HCT116 (cell line): ENCODE measurements at regions not wholly inside any gene's neighbourhood (a gene's known extent, or its start where the extent isn't known, plus 50 kb on each side); places are given as distances from the start of the nearest gene placed in this dataset.

Experiments used
- ATAC-seq: fragments of 200-7000 bp; cut with Tn5 transposase; 2 replicates; pipeline ENCODE4 v1.9.1; 2020; ENCODE audit warnings: mild to moderate bottlenecking, moderate library complexity
- BruUV-seq: library from RNA; stranded (reverse); fragments of 400-500 nt; replicated peaks from 2 replicates; lab custom pipeline; 2021; lab: Mats Ljungman, UMichigan
- CTCF ChIA-PET: fragments of 300-600 bp; sonication (Branson Sonifier 250); formaldehyde crosslinking; loops from one replicate; lab custom pipeline; 2021; ENCODE audit warnings: antibody characterized with exemption; lab: Charles Lee
- POLR2A ChIA-PET: fragments of 300-600, 350-600 bp; sonication (Branson Sonifier 250); formaldehyde crosslinking; loops from one replicate; lab custom pipeline; 2021; ENCODE audit warnings: antibody characterized with exemption; lab: Charles Lee
- RAD21 ChIA-PET, 2 experiments: fragments of 300-600 bp; sonication (Branson Sonifier 250); formaldehyde crosslinking; loops; one replicate each; lab custom pipeline; 2023; ENCODE audit warnings: low total read pairs in 2 of 2; ENCODE audit not compliant: uncharacterized antibody in 2 of 2, unreplicated experiment in 2 of 2, low non-redundant PET in 1 of 2; lab: Charles Lee
- DNase-seq: peaks from one replicate; pipeline ENCODE4 v3.0.0-alpha.2; 2010; ENCODE audit warnings: low read depth, low spot score
- H2AFZ ChIP-seq: fragments of 200-600 bp; shearing (Covaris generic), sonication (generic); 2 replicates; pipeline ENCODE4 v1.6.1; 2017; ENCODE audit warnings: low read depth, mixed run types, mixed read lengths, antibody characterized with exemption, low read length; ENCODE audit not compliant: poor library complexity, severe bottlenecking
- H3K27ac ChIP-seq: 2 replicates; pipeline ENCODE4 v1.5.1; 2012; ENCODE audit warnings: low read depth, low read length
- H3K27me3 ChIP-seq: fragments of 200-600 bp; sonication (generic); 2 replicates; pipeline ENCODE4 v1.6.1; 2016; ENCODE audit warnings: mixed run types, low read length, mixed read lengths; ENCODE audit not compliant: insufficient read depth
- H3K36me3 ChIP-seq, 2 experiments: fragments of 200-500 bp in 1 of 2; fragments of 200-600 bp in 1 of 2; sonication (Bioruptor generic) in 1 of 2; sonication (generic) in 1 of 2; 2 replicates each; pipeline versions ENCODE4 v1.5.1 to v1.6.1; 2014 to 2016; ENCODE audit warnings: low read length in 2 of 2, inconsistent platforms in 1 of 2, mixed read lengths in 1 of 2, mixed run types in 1 of 2; ENCODE audit not compliant: insufficient read depth in 2 of 2, control insufficient read depth in 1 of 2
- H3K4me1 ChIP-seq, 2 experiments: fragments of 200-600 bp in 1 of 2; sonication (generic) in 1 of 2; 2 replicates each; pipeline versions ENCODE4 v1.5.1 to v1.6.1; 2012 to 2017; ENCODE audit warnings: low read length in 2 of 2, inconsistent platforms in 1 of 2, mild to moderate bottlenecking in 1 of 2, mixed read lengths in 1 of 2, mixed run types in 1 of 2, moderate library complexity in 1 of 2; ENCODE audit not compliant: insufficient read depth in 2 of 2, control insufficient read depth in 1 of 2
- H3K4me2 ChIP-seq: fragments of 200-600 bp; sonication (generic); 2 replicates; pipeline ENCODE4 v1.6.1; 2017; ENCODE audit warnings: mixed run types, low read length, mixed read lengths
- H3K4me3 ChIP-seq, 2 experiments: fragments of 200-600 bp in 1 of 2; sonication (generic) in 1 of 2; replicated peaks in 1 of 2; 2 replicates each; pipeline ENCODE4 v1.5.1; 2011 to 2016; ENCODE audit warnings: low read length in 2 of 2, control low read depth in 1 of 2, low read depth in 1 of 2, mild to moderate bottlenecking in 1 of 2, mixed read lengths in 1 of 2, mixed run types in 1 of 2
- H3K79me2 ChIP-seq: fragments of 200-600 bp; sonication (generic); 2 replicates; pipeline ENCODE4 v1.6.1; 2017; ENCODE audit warnings: mild to moderate bottlenecking, mixed run types, low read length, moderate library complexity, mixed read lengths; ENCODE audit not compliant: insufficient read depth
- H3K9ac ChIP-seq: fragments of 200-600 bp; sonication (generic); 2 replicates; pipeline ENCODE4 v1.6.1; 2016; ENCODE audit warnings: low read length, mixed read lengths
- H3K9me2 ChIP-seq: fragments of 200-600 bp; sonication (generic), shearing (Covaris generic); 2 replicates; pipeline ENCODE4 v1.6.1; 2017; ENCODE audit warnings: mixed run types, mild to moderate bottlenecking, moderate library complexity; ENCODE audit not compliant: insufficient read depth
- H3K9me3 ChIP-seq, 2 experiments: fragments of 200-500 bp in 1 of 2; fragments of 200-600 bp in 1 of 2; sonication (Bioruptor generic) in 1 of 2; sonication (generic) in 1 of 2; 2 replicates each; pipeline ENCODE4 v1.6.1; 2014 to 2017; ENCODE audit warnings: low read length in 2 of 2, mixed read lengths in 2 of 2, inconsistent platforms in 1 of 2, low read depth in 1 of 2, mild to moderate bottlenecking in 1 of 2, mixed run types in 1 of 2, moderate library complexity in 1 of 2; ENCODE audit not compliant: control insufficient read depth in 1 of 2, insufficient read depth in 1 of 2
- H4K20me1 ChIP-seq: fragments of 200-600 bp; sonication (generic), shearing (Covaris generic); 2 replicates; pipeline ENCODE4 v1.6.1; 2017; ENCODE audit warnings: mixed run types, mild to moderate bottlenecking, moderate library complexity; ENCODE audit not compliant: insufficient read depth
- CBX3 ChIP-seq: IDR thresholded peaks from 2 replicates; pipeline ENCODE4 v1.6.1; 2012; ENCODE audit warnings: low read depth
- CEBPB ChIP-seq: IDR thresholded peaks from 2 replicates; pipeline ENCODE4 v1.6.1; 2012; ENCODE audit warnings: low read depth
- ELF1 ChIP-seq: IDR thresholded peaks from 2 replicates; pipeline ENCODE4 v1.6.1; 2012; ENCODE audit warnings: low read depth, borderline replicate concordance
- EZH2phosphoT487 ChIP-seq: fragments of 200-600 bp; IDR thresholded peaks from 2 replicates; pipeline ENCODE4 v1.6.1; 2018; ENCODE audit warnings: antibody characterized with exemption, borderline replicate concordance
- FOSL1 ChIP-seq: IDR thresholded peaks from 2 replicates; pipeline ENCODE4 v1.6.1; 2012; ENCODE audit warnings: low read depth
- JUND ChIP-seq: IDR thresholded peaks from 2 replicates; pipeline ENCODE4 v1.6.1; 2012
- POLR2A ChIP-seq: IDR thresholded peaks from 2 replicates; pipeline ENCODE4 v1.7.0; 2011; ENCODE audit warnings: borderline replicate concordance; ENCODE audit not compliant: insufficient read depth, insufficient read length; ENCODE audit errors: extremely low read depth
- RAD21 ChIP-seq: IDR thresholded peaks from 2 replicates; pipeline ENCODE4 v1.6.1; 2012; ENCODE audit warnings: low read depth, mild to moderate bottlenecking
- SIN3A ChIP-seq: IDR thresholded peaks from 2 replicates; pipeline ENCODE4 v1.6.1; 2012; ENCODE audit warnings: low read depth
- SP1 ChIP-seq: IDR thresholded peaks from 2 replicates; pipeline ENCODE4 v1.6.1; 2012; ENCODE audit warnings: low read depth
- TCF7L2 ChIP-seq: IDR thresholded peaks from 2 replicates; pipeline ENCODE4 v1.7.0; 2011; ENCODE audit warnings: borderline replicate concordance, inconsistent platforms; ENCODE audit not compliant: insufficient read depth, insufficient read length; ENCODE audit errors: extremely low read depth
- YY1 ChIP-seq: IDR thresholded peaks from 2 replicates; pipeline ENCODE4 v1.6.1; 2011; ENCODE audit warnings: low read length, low read depth, moderate library complexity, mild to moderate bottlenecking; ENCODE audit not compliant: insufficient replicate concordance; ENCODE audit errors: extremely low read depth
- ZFX ChIP-seq: fragments of 450-650 bp; IDR thresholded peaks from 2 replicates; pipeline ENCODE4 v1.6.1; 2017
- intact Hi-C: fragments of 100-400 bp; cut with micrococcal nuclease; formaldehyde crosslinking; loops from 2 replicates; pipeline ENCODE4 v1.10.0; 2022
- TF ChIP-seq, protein P1 (sequence below): IDR thresholded peaks from 2 replicates; pipeline ENCODE4 v1.6.1; 2012; ENCODE audit warnings: low read depth
- TF ChIP-seq, protein P2 (sequence below), 3 experiments: fragments of 200-600 bp in 1 of 3; sonication (generic) in 1 of 3; IDR thresholded peaks in 2 of 3; conservative IDR thresholded peaks in 1 of 3; 2 replicates each; pipeline ENCODE4 v1.5.1; 2012 to 2017; ENCODE audit warnings: low read depth in 2 of 3, low read length in 2 of 3, antibody characterized with exemption in 1 of 3, borderline replicate concordance in 1 of 3, control low read depth in 1 of 3, mild to moderate bottlenecking in 1 of 3, mixed read lengths in 1 of 3, mixed run types in 1 of 3, moderate library complexity in 1 of 3; ENCODE audit not compliant: insufficient read depth in 1 of 3
- TF ChIP-seq, protein P3 (sequence below): IDR thresholded peaks from 2 replicates; pipeline ENCODE4 v1.6.1; 2012
- TF ChIP-seq, protein P4 (sequence below): IDR thresholded peaks from 2 replicates; pipeline ENCODE4 v1.6.1; 2011; ENCODE audit warnings: mild to moderate bottlenecking, low read length, moderate library complexity; ENCODE audit not compliant: insufficient replicate concordance; ENCODE audit errors: extremely low read depth

DNA sequence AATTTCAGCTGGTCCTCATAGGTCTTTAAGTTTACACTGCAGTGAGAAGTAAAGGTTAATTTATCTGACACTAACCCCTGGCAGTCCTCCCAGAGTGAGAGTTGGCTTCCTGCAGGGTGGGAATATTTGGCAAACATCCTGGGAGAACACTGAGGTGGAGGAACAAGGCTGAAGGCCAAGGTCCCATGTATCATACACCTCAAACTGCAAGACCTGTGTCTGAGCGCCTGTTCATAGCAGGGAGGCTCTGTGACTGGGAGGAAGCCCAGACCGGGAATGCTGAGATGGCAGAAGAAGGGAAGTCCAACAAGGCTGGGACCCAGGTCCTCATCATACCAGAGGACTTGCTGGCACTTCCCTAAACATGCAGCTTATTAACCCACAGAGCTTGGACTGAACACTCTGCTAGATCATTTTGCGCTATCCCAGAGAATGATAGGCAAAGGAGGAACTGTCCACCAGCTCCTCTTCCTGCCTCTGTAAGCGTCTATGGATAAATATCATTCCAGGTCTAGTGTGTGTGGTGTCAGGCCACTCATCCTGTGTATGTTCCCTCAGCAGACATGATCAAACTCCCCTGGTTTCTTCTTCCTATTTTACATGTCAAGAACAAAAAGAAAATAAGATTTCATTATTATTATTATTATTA, 199.6 kb upstream of the CNOT2 start:
- no peaks in the 10 kb centered on the region for H3K79me2 ChIP-seq
- no peaks in the 10 kb centered on the region for H4K20me1 ChIP-seq
- H2AFZ ChIP-seq = no peak overlapping the region
- H3K4me1 ChIP-seq = peaks cover 0 to 30% of the 10 kb centered on the region in 2 experiments; a peak in 2 of 4 replicates
- no peak overlapping the region for H3K9ac ChIP-seq
- ATAC-seq = peak; percentile 34; the same call in 1 of the 2 replicates
- intact Hi-C loops = no loop called here
- no peaks in the 10 kb centered on the region for H3K36me3 ChIP-seq
- H3K27ac ChIP-seq = no peak overlapping the region
- H3K9me3 ChIP-seq = no peaks in the 10 kb centered on the region
- RAD21 ChIA-PET = no interaction called here
- H3K9me2 ChIP-seq = no peaks in the 10 kb centered on the region
- H3K4me2 ChIP-seq = peak overlapping the region; percentile 7; the same call in 1 of the 2 replicates
- TF ChIP-seq, protein P1, sequence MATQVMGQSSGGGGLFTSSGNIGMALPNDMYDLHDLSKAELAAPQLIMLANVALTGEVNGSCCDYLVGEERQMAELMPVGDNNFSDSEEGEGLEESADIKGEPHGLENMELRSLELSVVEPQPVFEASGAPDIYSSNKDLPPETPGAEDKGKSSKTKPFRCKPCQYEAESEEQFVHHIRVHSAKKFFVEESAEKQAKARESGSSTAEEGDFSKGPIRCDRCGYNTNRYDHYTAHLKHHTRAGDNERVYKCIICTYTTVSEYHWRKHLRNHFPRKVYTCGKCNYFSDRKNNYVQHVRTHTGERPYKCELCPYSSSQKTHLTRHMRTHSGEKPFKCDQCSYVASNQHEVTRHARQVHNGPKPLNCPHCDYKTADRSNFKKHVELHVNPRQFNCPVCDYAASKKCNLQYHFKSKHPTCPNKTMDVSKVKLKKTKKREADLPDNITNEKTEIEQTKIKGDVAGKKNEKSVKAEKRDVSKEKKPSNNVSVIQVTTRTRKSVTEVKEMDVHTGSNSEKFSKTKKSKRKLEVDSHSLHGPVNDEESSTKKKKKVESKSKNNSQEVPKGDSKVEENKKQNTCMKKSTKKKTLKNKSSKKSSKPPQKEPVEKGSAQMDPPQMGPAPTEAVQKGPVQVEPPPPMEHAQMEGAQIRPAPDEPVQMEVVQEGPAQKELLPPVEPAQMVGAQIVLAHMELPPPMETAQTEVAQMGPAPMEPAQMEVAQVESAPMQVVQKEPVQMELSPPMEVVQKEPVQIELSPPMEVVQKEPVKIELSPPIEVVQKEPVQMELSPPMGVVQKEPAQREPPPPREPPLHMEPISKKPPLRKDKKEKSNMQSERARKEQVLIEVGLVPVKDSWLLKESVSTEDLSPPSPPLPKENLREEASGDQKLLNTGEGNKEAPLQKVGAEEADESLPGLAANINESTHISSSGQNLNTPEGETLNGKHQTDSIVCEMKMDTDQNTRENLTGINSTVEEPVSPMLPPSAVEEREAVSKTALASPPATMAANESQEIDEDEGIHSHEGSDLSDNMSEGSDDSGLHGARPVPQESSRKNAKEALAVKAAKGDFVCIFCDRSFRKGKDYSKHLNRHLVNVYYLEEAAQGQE = no peak
- TF ChIP-seq TCF7L2 = no peak
- TF ChIP-seq CEBPB = no peak
- no peak for TF ChIP-seq SP1
- no peak for TF ChIP-seq ELF1
- TF ChIP-seq, protein P2, sequence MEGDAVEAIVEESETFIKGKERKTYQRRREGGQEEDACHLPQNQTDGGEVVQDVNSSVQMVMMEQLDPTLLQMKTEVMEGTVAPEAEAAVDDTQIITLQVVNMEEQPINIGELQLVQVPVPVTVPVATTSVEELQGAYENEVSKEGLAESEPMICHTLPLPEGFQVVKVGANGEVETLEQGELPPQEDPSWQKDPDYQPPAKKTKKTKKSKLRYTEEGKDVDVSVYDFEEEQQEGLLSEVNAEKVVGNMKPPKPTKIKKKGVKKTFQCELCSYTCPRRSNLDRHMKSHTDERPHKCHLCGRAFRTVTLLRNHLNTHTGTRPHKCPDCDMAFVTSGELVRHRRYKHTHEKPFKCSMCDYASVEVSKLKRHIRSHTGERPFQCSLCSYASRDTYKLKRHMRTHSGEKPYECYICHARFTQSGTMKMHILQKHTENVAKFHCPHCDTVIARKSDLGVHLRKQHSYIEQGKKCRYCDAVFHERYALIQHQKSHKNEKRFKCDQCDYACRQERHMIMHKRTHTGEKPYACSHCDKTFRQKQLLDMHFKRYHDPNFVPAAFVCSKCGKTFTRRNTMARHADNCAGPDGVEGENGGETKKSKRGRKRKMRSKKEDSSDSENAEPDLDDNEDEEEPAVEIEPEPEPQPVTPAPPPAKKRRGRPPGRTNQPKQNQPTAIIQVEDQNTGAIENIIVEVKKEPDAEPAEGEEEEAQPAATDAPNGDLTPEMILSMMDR (IDR thresholded peaks at IDR 0.05 in 2 of 3, conservative IDR thresholded peaks at IDR 0.05 in 1 of 3; ENCODE audit: borderline replicate concordance in 1 of 3, insufficient read depth in 1 of 3, low read depth in 2 of 3, low read length in 2 of 3) = no peak
- no peak for TF ChIP-seq JUND
- TF ChIP-seq, protein P3, sequence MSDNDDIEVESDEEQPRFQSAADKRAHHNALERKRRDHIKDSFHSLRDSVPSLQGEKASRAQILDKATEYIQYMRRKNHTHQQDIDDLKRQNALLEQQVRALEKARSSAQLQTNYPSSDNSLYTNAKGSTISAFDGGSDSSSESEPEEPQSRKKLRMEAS = no peak
- TF ChIP-seq SIN3A = no peak
- TF ChIP-seq YY1 = no peak
- TF ChIP-seq POLR2A = no peak
- TF ChIP-seq EZH2phosphoT487 = no peak
- TF ChIP-seq RAD21 = no peak
- no peak for TF ChIP-seq FOSL1
- TF ChIP-seq ZFX = no peak
- TF ChIP-seq, protein P4, sequence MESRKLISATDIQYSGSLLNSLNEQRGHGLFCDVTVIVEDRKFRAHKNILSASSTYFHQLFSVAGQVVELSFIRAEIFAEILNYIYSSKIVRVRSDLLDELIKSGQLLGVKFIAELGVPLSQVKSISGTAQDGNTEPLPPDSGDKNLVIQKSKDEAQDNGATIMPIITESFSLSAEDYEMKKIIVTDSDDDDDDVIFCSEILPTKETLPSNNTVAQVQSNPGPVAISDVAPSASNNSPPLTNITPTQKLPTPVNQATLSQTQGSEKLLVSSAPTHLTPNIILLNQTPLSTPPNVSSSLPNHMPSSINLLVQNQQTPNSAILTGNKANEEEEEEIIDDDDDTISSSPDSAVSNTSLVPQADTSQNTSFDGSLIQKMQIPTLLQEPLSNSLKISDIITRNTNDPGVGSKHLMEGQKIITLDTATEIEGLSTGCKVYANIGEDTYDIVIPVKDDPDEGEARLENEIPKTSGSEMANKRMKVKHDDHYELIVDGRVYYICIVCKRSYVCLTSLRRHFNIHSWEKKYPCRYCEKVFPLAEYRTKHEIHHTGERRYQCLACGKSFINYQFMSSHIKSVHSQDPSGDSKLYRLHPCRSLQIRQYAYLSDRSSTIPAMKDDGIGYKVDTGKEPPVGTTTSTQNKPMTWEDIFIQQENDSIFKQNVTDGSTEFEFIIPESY = no peak
- TF ChIP-seq CBX3 = no peak
- CTCF ChIA-PET = no interaction called here
- BruUV-seq = no TSS peak
- no peak for DNase-seq
- H3K4me3 ChIP-seq = no peak overlapping the region
- POLR2A ChIA-PET = no interaction called here
- H3K27me3 ChIP-seq = no peaks in the 10 kb centered on the region
